ENCODE measurements at regions not wholly inside any gene's neighbourhood (a gene's known extent, or its start where the extent isn't known, plus 50 kb on each side); places are given as distances from the start of the nearest gene placed in this dataset.
"Not testable (repeated sequence)": the region's sequence is repeated elsewhere in the genome, so short reads cannot be mapped to it uniquely, and the experiment has no call there.

GRCh38 chr2:91589454-91590328 is 2898.2 kb downstream of the RPIA start:
- H3K4me2 ChIP-seq (ENCODE audit: control insufficient read depth, extremely low read depth, insufficient read depth, low read depth, low read length); FAIRE-seq; H3K9me3 ChIP-seq (ENCODE audit: control insufficient read depth, low read depth, low read length); H3K9me1 ChIP-seq (ENCODE audit: control insufficient read depth, extremely low read depth, insufficient read depth, low read length); H3K36me3 ChIP-seq (ENCODE audit: control insufficient read depth in 2 of 2, extremely low read depth in 1 of 2, insufficient read depth in 2 of 2, low read length in 2 of 2); dilution Hi-C loops (cut with MboI; ENCODE audit: extremely low pct_ligation_motif_present, low sequenced_read_pairs); H3K9ac ChIP-seq (ENCODE audit: control insufficient read depth, extremely low read depth, insufficient read depth, low read length); H3K4me1 ChIP-seq (ENCODE audit: control insufficient read depth, extremely low read depth, insufficient read depth, low read length); H3K27me3 ChIP-seq (ENCODE audit: control insufficient read depth, extremely low read depth, insufficient read depth, low read length); H4K20me1 ChIP-seq (ENCODE audit: control insufficient read depth, extremely low read depth, insufficient read depth, low read length); H3K79me2 ChIP-seq (ENCODE audit: control insufficient read depth, insufficient read depth, low read length); H3K4me3 ChIP-seq (ENCODE audit: control insufficient read depth in 2 of 3, extremely low read depth in 1 of 3, insufficient read depth in 2 of 3, low read depth in 1 of 3, low read length in 3 of 3); H3K27ac ChIP-seq (ENCODE audit: control insufficient read depth, insufficient read depth, low read length); DNase-seq (ENCODE audit: low read depth, low spot score): not testable (repeated sequence)
- peak overlapping the region; percentile 30 for H2AFZ ChIP-seq (ENCODE audit: control insufficient read depth, low read length)

GRCh38 chr2:91590381-91590780 is 2898.9 kb downstream of the RPIA start:
- H3K9ac ChIP-seq (ENCODE audit: control insufficient read depth, extremely low read depth, insufficient read depth, low read length); H3K27ac ChIP-seq (ENCODE audit: control insufficient read depth, insufficient read depth, low read length); dilution Hi-C loops (cut with MboI; ENCODE audit: extremely low pct_ligation_motif_present, low sequenced_read_pairs); FAIRE-seq; DNase-seq (ENCODE audit: low read depth, low spot score); H3K27me3 ChIP-seq (ENCODE audit: control insufficient read depth, extremely low read depth, insufficient read depth, low read length); H2AFZ ChIP-seq (ENCODE audit: control insufficient read depth, low read length); H3K79me2 ChIP-seq (ENCODE audit: control insufficient read depth, insufficient read depth, low read length); H4K20me1 ChIP-seq (ENCODE audit: control insufficient read depth, extremely low read depth, insufficient read depth, low read length); H3K4me3 ChIP-seq (ENCODE audit: control insufficient read depth in 2 of 3, extremely low read depth in 1 of 3, insufficient read depth in 2 of 3, low read depth in 1 of 3, low read length in 3 of 3); H3K36me3 ChIP-seq (ENCODE audit: control insufficient read depth in 2 of 2, extremely low read depth in 1 of 2, insufficient read depth in 2 of 2, low read length in 2 of 2); H3K4me2 ChIP-seq (ENCODE audit: control insufficient read depth, extremely low read depth, insufficient read depth, low read depth, low read length); H3K9me1 ChIP-seq (ENCODE audit: control insufficient read depth, extremely low read depth, insufficient read depth, low read length); H3K4me1 ChIP-seq (ENCODE audit: control insufficient read depth, extremely low read depth, insufficient read depth, low read length); H3K9me3 ChIP-seq (ENCODE audit: control insufficient read depth, low read depth, low read length): not testable (repeated sequence)

- DNase-seq (ENCODE audit: low read depth, low spot score); H3K4me2 ChIP-seq (ENCODE audit: control insufficient read depth, extremely low read depth, insufficient read depth, low read depth, low read length); H3K27me3 ChIP-seq (ENCODE audit: control insufficient read depth, extremely low read depth, insufficient read depth, low read length); H3K4me3 ChIP-seq (ENCODE audit: control insufficient read depth in 2 of 3, extremely low read depth in 1 of 3, insufficient read depth in 2 of 3, low read depth in 1 of 3, low read length in 3 of 3); FAIRE-seq; H3K79me2 ChIP-seq (ENCODE audit: control insufficient read depth, insufficient read depth, low read length); dilution Hi-C loops (cut with MboI; ENCODE audit: extremely low pct_ligation_motif_present, low sequenced_read_pairs); H3K9me3 ChIP-seq (ENCODE audit: control insufficient read depth, low read depth, low read length); H3K4me1 ChIP-seq (ENCODE audit: control insufficient read depth, extremely low read depth, insufficient read depth, low read length); H3K9me1 ChIP-seq (ENCODE audit: control insufficient read depth, extremely low read depth, insufficient read depth, low read length); H3K27ac ChIP-seq (ENCODE audit: control insufficient read depth, insufficient read depth, low read length); H3K36me3 ChIP-seq (ENCODE audit: control insufficient read depth in 2 of 2, extremely low read depth in 1 of 2, insufficient read depth in 2 of 2, low read length in 2 of 2); H2AFZ ChIP-seq (ENCODE audit: control insufficient read depth, low read length); H3K9ac ChIP-seq (ENCODE audit: control insufficient read depth, extremely low read depth, insufficient read depth, low read length); H4K20me1 ChIP-seq (ENCODE audit: control insufficient read depth, extremely low read depth, insufficient read depth, low read length): not testable (repeated sequence)
Observed at GRCh38 chr2:91591066-91591465, 2899.6 kb downstream of the RPIA start.

GRCh38 chr2:91597436-91597835 is 2906.0 kb downstream of the RPIA start:
- DNase-seq (ENCODE audit: low read depth, low spot score); H3K27me3 ChIP-seq (ENCODE audit: control insufficient read depth, extremely low read depth, insufficient read depth, low read length); H3K79me2 ChIP-seq (ENCODE audit: control insufficient read depth, insufficient read depth, low read length); H3K9ac ChIP-seq (ENCODE audit: control insufficient read depth, extremely low read depth, insufficient read depth, low read length); H3K27ac ChIP-seq (ENCODE audit: control insufficient read depth, insufficient read depth, low read length); H2AFZ ChIP-seq (ENCODE audit: control insufficient read depth, low read length); H3K4me2 ChIP-seq (ENCODE audit: control insufficient read depth, extremely low read depth, insufficient read depth, low read depth, low read length); H3K9me1 ChIP-seq (ENCODE audit: control insufficient read depth, extremely low read depth, insufficient read depth, low read length); H3K4me3 ChIP-seq (ENCODE audit: control insufficient read depth in 2 of 3, extremely low read depth in 1 of 3, insufficient read depth in 2 of 3, low read depth in 1 of 3, low read length in 3 of 3); FAIRE-seq; H3K9me3 ChIP-seq (ENCODE audit: control insufficient read depth, low read depth, low read length); H4K20me1 ChIP-seq (ENCODE audit: control insufficient read depth, extremely low read depth, insufficient read depth, low read length); H3K36me3 ChIP-seq (ENCODE audit: control insufficient read depth in 2 of 2, extremely low read depth in 1 of 2, insufficient read depth in 2 of 2, low read length in 2 of 2); dilution Hi-C loops (cut with MboI; ENCODE audit: extremely low pct_ligation_motif_present, low sequenced_read_pairs): not testable (repeated sequence)
- H3K4me1 ChIP-seq (ENCODE audit: control insufficient read depth, extremely low read depth, insufficient read depth, low read length), result peaks cover 15% of the 10 kb centered on the region

- H3K9ac ChIP-seq (ENCODE audit: control insufficient read depth, extremely low read depth, insufficient read depth, low read length), result peak overlapping the region; percentile 54
- H3K9me1 ChIP-seq (ENCODE audit: control insufficient read depth, extremely low read depth, insufficient read depth, low read length); dilution Hi-C loops (cut with MboI; ENCODE audit: extremely low pct_ligation_motif_present, low sequenced_read_pairs); H3K9me3 ChIP-seq (ENCODE audit: control insufficient read depth, low read depth, low read length); H4K20me1 ChIP-seq (ENCODE audit: control insufficient read depth, extremely low read depth, insufficient read depth, low read length); FAIRE-seq; H3K27me3 ChIP-seq (ENCODE audit: control insufficient read depth, extremely low read depth, insufficient read depth, low read length); H3K79me2 ChIP-seq (ENCODE audit: control insufficient read depth, insufficient read depth, low read length); H3K36me3 ChIP-seq (ENCODE audit: control insufficient read depth in 2 of 2, extremely low read depth in 1 of 2, insufficient read depth in 2 of 2, low read length in 2 of 2): not testable (repeated sequence)
- H3K4me2 ChIP-seq (ENCODE audit: control insufficient read depth, extremely low read depth, insufficient read depth, low read depth, low read length), result peak overlapping the region; percentile 51
- H3K27ac ChIP-seq (ENCODE audit: control insufficient read depth, insufficient read depth, low read length), result peak overlapping the region; percentile 82
- H3K4me1 ChIP-seq (ENCODE audit: control insufficient read depth, extremely low read depth, insufficient read depth, low read length), result peaks cover 15% of the 10 kb centered on the region
- peak overlapping the region; percentile 46 for H2AFZ ChIP-seq (ENCODE audit: control insufficient read depth, low read length)
- peak overlapping the region in 1 of 3 experiments; percentile 10 for H3K4me3 ChIP-seq (ENCODE audit: control insufficient read depth in 2 of 3, extremely low read depth in 1 of 3, insufficient read depth in 2 of 3, low read depth in 1 of 3, low read length in 3 of 3)
- peak; percentile 26 for DNase-seq (ENCODE audit: low read depth, low spot score)
Observed at GRCh38 chr2:91598519-91598918, 2907.0 kb downstream of the RPIA start.
